ENCODE measurements at regions not wholly inside any gene's neighbourhood (a gene's known extent, or its start where the extent isn't known, plus 50 kb on each side); places are given as distances from the start of the nearest gene placed in this dataset.

DNA sequence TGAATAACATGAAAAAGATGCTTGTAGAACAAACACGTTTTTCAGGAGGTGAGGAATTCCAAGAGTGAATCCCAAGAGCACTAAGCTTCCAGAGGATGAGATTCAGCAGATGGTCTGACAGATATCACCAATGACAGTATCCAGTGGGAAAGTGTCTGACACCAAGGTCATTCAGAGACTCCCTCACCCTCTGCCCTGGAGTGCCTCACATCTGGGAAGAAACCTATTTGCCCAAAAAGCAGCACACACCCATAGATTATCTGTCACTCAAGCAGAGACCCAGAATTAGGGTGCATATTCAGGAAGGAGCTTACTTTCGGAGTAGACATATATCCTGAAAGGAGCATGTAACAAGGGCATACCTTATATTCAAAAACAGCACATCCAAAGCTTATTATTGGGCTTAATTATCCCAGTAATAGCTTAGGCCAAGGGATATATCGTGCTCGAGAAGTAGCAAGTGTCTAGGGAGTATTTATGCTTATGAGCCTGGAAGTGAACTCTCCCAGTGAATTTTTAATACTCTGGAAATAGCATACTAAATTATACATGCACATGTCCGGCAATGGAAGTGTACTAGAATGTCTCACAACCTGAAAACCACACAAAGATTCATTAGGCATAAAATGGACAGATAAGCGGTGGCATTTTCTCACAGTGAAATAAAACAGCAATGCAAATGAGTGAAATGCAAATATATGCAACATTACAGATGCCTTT lies 998.1 kb upstream of the TMEM132C start:
- no peak for DNase-seq

DNA sequence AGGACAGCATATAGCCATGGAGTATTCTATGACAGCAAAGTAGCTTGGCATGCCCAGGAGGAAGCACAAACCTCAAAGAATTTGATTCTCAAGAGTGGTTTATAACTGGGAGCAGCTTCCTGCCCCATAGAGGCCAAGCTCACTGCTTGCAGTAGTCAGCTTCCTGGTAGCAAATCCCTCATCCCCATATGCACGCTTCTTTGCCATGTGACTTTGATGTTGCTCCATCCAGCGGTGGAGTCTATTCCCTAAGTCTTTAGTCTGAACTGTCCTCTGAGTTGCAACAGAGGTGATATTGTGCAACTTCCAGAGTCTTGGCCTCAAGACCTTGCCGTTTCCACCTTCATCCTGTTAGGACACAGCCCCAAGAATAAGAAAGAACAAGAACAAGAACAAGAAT lies 996.8 kb upstream of the TMEM132C start:
- no peak for DNase-seq

DNA sequence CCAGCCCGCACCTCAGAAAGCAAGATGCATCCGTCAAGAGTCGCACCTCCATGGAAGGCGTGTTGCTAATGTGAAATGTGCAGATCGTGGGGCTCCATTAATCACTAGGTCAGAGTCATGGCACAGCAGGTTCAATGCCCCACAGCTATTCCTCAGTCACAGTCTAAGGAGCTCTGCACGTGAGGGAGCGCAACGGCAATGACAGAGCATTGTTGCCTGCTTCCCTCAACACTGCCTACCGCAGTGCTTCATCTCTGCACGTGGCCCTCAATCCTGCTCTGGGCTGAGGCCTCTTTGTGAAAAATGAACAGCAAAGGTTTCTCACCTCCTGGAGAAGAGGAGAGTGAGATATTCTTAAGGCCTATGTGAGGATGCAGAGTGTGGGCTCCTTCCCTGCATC lies 995.2 kb upstream of the TMEM132C start:
- DNase-seq: no peak

DNA sequence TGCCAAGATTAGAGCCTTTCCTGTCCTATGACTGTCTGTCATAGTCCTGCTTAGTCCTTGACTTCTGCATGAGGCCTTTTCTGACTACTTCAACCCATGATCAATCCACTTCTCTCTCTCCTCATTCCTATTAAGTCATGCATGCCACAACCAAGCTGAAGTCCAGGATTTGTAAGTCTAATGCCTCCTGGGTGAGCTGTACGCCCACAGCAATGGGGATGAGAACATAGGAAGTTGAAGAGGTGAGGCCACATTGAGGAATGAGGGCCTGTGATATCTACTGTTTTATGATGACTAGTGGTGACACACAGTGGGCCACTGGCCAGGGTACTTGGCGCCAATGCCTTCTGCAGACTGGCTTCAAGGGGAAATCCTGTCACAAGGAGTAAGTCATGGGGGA lies 994.1 kb upstream of the TMEM132C start:
- DNase-seq: peak; percentile 40

DNA sequence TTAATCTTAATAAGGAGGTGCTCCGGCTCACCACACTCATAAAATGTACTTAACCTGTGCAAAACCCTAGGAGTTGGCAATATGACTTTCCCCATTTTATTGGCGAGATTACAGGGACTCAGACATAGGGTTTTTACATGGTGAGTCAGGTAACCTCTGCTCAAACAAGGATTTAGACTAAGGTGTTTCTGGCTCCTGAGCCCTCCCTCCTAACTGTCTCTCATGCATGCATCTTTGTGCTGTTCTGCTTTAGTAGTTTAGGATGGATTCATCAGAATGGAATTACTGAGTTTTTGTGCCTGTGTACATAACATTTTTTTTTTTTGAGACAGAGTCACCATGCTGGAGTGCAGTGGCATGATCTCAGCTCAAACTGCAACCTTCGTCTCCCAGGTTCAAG lies 993.3 kb upstream of the TMEM132C start:
- peak; percentile 24 for DNase-seq

DNA sequence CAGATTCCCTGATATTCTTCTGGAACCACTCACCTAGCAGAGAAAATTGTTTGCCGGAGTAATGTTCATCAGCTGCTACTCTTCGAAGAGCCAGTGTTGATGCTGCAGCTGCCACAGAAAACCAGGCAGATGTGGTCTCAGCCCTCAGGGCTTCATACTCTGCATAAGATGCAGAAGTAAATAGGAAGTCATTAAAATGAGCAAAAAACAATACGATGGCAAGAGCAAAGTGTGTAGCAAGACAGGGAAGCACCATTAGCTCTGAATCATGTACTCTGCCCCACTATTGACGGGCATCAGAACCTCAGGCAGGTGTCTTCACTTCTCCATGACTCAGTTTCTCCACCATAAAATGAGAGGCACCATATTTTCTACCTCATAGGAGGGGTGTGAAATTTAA lies 991.6 kb upstream of the TMEM132C start:
- DNase-seq: no peak

DNA sequence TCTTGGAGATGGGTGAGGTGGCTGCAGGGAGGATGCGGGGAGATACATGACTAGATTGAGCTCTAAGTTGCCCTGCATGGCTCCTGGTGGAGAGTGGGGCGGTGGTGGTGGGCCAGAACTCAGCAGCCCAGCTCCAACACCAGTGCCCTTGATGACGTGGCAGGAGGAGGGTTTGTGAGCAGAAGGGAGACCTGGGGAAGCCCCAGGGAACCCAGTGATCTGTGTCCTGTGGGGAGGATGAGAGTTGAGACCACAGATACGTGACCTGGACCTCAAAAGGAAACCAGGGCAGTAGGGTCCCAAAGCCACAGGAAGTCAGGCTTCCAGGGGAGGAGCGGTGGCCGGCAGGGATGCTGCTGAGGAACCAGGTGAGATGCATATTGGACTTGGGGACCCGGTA lies 989.1 kb upstream of the TMEM132C start:
- no peak for DNase-seq

DNA sequence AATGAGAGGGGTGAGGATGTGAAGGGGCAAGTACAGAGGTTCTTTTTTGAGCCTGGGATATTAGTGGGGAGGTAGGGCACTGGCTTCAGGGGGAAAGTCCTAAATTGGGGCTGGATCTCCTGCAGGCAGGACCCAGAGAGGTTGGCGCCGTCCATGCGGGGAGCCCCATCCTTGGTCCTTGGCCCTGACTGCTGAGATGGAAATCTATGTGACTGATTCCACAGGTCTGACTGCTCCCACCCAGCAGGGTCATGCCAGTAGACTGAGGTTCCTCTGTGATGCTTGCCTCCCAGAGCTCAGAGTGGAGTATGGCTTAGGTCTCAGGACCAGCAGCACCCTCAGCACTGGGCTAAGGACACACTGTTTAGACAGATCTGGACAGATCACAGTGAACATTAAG lies 988.6 kb upstream of the TMEM132C start:
- DNase-seq: no peak

DNA sequence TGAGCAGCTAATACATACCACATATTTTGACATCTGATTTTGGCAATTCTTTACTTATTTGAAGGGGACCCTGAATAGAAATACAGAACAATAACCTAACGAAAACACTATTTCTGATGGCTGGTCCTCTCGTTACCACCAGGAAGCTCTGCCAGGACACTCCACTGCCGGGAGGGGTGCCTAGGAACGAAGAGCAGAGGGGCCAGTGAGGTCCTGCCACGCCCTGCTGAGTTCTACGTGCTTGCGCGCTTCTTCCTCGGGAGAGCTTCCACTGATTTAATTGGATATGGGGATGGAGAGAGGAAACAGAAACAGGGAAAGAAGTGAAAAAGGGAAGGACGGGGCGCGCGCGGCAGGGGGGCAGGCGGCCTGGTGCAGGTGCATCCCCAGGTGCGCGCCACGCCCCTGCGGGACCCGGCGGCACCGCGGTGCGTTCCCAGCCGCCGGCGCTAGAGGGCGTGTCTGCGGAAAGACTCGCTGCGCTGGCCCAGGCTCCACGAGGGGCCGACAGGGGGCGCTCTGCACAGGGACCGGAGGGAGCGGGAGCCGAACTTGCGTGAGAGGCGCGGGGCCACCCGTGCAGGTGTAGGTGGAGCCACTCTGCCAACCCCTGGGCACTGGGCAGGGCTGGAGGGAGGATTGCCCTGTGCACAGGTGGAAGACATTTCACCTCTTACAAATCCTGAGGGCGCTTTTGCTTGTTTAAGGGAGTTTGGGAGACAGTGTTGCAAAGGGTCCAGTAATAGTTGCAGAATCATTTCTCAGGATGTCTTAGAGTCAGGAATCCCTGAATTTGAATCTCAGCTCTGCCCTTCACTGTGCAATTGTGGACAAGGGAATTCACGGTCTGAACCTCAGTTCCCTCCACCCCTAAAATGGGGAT lies 986.3 kb upstream of the TMEM132C start:
- no peak for DNase-seq

DNA sequence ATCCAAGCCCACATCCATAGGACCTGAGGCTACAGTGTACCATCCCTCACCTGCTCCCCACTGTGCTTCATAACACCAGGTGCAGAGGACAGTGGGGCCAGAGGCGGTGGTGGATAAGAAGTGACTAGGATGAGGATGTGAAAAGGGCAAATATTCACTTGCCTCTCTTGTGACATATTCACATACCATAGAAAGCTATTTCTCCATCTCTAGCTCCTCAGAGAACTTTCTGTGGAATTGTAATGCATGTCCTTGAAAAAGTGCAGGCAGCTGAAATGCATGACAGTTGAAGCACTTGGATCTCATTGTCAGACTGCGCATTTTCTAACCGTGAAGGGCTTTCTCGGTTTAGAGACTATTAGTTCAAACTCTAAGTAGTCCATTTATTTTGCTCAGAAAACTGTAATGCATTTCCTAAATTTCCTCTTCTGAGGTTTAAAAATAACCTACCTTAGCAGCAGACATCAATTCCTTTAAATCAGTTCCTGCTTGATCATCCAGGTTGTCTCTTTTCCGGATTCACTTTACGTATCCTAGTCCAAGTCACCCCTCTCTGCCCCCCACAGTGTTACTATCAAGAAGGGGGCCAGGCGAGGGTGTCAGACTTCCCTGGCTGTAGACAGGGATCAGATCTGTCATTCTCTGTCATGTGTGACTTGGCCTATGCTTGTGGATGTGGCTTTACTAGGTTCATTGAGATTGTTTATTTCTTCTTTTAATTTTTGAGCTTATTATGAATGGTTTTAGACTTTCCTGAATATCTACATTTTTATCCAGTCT lies 984.0 kb upstream of the TMEM132C start:
- no peak for DNase-seq

DNA sequence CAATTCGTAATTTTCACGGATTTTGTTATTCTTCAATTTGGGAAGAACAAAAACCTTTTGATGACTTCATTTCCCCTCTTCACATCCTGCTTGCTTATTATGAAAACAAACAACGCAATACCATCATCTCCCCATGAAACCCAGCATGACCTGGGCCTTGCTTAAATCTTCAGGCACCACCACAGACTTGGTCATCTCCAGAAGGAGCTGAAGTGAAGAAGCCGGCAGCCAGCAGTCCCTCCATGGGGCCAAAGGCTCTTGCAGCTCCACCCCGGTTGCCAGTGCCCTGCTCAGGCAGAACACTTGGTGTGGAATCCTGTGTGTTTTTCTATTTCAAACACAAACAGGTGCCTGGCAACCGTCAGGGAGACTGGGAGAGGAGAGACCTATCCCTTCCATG lies 982.9 kb upstream of the TMEM132C start:
- no peak for DNase-seq

DNA sequence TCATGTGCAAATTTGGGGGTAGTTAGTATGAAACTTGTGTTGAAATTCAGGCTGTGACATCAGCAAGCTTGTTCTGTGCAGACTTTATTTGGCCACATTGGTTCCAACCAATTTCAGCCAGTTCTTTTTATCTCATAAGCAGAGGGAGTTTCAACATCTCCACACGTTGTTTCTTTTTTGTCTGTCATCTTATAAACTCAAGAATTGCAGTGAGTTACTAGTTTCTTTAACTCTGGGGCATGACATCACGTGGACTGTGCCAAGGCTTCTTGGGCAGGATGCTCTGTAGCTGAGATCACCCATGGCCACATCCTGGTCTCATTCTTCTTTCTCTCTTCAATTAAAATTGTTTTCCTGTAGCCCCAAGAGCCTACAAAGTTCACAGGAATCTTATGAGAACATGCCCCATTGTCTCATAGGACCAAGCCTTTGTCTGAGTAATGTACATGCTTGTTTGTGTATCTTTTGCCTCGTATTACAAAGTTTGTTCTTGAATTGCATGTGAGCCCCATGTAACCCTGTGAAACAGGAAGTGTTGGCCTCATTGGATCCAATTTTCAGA lies 982.0 kb upstream of the TMEM132C start:
- DNase-seq: peak; percentile 65

DNA sequence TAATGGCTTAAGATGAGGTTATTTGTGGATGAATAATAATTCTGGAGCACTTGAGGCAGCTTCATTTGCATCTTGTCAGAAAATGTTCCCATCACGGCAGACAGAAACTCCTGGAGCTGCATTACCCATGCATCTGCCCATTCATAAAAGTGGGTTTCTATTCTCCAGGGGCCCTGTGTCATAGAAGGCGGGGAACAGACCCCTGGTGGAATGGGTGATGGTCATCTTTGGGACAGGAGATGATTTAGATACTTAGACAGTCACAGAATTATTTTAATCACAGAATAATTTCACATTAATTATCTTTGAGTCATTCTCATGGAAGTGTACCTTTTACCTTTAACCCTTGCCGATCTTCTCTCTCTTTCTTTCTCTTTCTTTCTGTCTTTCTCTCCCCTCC lies 980.7 kb upstream of the TMEM132C start:
- DNase-seq: no peak

DNA sequence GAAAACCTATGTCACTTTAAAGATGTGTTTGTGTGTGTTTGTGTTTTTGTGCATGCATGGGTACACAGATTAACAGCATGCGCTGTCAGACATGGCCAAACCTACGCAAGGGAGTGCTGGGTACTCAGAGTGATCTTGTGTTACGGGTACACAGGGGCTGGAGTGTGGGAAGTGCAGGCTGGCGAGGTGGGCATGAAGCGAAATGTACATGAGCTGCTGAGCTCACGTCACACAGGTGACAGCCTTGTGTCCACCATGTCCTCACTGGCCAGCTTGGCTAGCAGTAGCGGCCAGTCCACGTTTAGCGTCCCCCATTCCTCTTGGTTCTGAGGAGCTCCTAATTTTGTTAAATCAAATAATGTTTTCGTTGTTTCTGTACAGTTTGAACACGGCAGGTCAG lies 979.7 kb upstream of the TMEM132C start:
- DNase-seq: no peak

DNA sequence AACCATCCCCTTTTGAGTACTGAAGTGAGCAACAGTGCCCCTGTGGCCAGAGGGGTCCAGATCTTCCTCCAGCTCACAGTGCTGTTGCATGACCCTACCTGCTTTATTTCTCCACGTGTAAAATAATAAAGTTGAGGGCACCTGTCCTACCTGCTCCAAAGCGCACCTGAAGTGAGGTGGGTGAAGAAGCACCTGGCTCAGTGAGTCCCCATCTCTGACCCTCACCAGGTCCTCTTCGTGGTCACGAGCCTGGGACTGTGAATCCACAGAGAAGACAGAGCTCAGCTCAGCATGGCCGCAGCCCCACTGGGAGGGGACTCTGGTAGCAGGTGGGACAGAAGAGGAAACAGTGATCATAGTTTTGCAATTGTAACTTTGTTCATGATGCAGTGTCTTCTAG lies 976.7 kb upstream of the TMEM132C start:
- DNase-seq: no peak

DNA sequence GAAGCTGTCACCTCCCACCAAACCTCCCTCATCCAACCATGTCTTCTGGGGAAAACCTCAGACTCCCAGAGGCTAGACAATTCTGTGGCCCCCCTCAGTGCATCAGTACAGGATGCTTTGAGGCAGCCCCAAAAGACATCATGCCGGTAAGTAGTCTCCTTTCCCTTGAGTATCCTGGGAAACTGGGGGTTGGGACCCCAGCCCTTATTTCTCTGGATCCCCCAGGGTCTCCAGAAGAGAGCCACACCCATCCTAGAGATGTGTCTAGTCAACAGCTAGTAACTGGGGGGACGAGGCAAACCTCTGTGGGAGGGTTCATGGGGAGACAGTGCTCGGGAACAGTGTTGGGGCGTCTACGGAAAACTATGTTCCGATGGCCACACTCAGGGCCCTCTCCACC lies 974.2 kb upstream of the TMEM132C start:
- DNase-seq: no peak

DNA sequence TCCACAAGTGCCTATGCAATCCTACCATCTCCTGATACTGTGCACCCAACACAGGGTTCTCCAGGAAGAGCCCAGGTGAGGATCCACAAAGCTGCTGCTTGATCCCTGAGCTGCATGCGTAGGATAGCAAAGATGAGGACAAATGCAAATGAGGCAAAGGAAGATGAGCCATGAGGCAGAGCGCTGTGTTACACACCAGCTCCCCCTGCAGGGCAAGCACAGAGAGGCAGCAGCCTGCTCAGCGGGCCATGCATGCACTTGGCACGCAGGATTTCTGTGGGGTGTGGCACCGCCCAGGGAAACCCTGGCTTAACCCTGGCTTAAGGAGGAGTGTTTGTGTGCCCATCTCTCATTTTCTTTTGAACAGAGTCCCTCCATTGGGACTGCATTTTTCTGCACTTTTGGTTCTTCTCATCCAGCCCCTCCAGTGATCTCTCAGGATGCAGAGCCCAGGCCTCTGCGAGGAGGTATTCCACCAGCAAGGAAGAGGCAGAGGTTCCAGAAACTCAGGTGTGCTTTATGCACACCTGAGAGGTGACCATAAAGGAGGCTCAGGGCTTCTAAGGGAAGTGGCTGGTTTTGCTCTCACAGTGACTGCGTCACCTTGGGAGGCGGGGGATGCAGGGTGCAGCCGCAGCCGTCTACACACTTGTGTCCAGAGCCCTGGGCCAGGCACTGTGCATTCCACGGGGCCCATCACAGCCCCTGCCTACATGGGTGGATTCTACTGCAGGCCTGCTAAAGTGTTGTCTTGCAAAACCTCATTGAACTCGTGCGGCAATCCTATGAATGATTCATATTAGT lies 973.3 kb upstream of the TMEM132C start:
- peak; percentile 44 for DNase-seq

DNA sequence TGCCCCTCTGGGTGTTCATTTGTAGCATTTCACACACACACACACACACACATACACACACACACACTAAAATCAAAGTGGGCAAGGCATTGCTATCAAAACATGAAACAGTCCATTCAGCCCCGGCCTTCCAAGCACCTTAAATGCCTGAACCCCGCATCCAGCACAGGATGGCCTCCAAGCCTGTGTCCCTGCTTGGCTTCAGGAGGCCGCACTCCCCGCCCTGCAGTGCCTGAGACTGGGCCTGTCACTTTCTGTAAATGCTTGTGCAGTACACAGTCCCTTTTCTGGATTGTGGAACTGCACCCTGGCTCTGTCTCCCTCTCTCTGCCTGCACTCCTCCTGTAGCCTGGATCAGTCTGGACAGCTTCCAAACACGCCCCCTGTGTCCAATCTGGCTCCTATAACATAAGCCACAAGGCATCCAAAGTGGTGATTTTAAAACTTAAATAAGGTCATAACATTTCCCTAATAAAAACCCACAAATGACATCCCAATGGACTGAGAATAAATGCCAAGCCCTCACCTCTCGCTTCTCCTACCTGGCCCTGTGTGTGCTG lies 972.2 kb upstream of the TMEM132C start:
- no peak for DNase-seq

DNA sequence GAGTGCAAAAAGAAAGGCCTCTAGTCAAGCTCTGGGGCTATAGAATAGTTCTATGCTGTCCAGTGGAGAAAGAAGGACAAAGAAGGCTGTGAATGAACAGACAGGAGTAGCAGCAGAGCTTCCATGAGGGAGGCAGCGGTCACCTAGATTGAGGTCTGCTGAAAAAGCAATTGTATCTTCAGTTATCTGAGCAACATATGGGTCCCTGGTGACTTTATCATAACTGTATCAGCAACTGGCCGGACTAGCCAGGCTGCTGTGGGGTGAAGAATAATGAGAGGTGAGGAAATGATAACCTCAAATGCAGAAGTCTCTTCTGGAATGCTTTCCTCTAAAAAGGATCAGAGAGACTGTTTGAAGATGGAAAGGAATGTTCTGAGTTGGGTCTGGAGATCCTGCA lies 971.3 kb upstream of the TMEM132C start:
- DNase-seq: no peak

DNA sequence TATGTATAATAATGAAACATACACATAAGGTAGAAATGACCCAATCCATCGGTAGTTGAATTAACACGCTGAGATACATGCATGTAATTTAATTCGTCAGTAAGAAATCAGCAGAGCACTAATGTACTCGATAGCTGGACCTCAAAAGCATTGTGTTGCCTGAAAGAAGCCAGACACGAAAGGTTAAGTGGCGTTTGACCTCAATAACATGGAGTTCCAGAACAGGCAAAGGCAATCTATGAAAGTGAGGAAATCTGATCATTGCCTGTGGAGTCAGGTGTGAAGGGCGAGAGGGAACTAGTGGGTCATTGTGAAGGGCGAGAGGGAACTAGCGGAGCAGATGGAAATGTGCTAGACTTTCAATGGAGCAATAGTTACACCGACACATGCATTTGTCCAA lies 970.4 kb upstream of the TMEM132C start:
- DNase-seq: no peak

DNA sequence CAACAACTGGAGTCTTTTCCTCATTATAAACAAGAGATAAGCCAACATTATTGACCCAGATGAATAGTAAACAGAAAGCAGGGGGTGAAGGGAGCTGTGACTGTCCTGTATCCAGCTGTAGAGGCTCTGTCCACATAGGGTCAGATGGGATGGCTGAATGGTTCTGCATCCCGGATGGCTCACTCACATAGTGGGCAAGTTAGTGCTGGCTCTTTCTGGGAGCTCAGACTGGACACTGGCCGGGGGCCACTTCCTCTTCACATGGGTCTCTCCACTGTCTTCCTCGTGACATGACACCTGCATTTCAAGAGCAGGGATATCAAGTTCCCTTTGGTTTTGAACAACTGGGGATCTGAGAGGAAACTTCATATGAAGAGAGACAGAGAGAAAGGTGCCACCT lies 969.6 kb upstream of the TMEM132C start:
- DNase-seq: no peak

DNA sequence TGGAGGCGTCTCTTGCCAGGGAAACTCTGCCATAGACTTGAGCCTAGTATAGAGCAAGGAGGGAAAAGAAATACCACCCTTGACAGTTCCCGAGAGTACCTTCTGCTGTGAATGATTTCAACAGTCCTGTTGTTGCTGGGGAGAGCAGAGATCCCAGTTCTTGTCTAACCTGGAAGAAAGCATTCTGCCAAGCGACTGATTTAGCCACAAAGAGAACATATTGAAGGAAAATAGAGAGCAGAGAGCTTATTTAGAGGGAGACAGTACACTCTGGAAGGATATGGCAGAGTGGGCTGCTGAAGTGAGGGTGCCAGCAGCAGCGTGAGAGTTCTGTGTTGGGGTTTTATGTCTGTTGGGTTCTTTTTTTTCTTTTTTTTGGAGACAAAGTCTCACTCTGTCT lies 966.9 kb upstream of the TMEM132C start:
- DNase-seq: no peak

All from amniotic stem cell (primary cell).